BLaER1 treated with 17β-estradiol and CSF1 and Interleukin-3, amounts not matched to agents 10 nM and 100 nM (cell line): ENCODE measurements at regions not wholly inside any gene's neighbourhood (a gene's known extent, or its start where the extent isn't known, plus 50 kb on each side); places are given as distances from the start of the nearest gene placed in this dataset.

ENCODE experiments used
- H3K27ac ChIP-seq, 11 experiments: shearing (Covaris generic); formaldehyde crosslinking; 2 replicates each; pipeline ENCODE4 v1.8.1; 2022
- H3K27me3 ChIP-seq, 11 experiments: shearing (Covaris generic); formaldehyde crosslinking; 2 replicates each; pipeline ENCODE4 v1.8.1; 2022
- H3K36me3 ChIP-seq, 11 experiments: shearing (Covaris generic); formaldehyde crosslinking; 2 replicates each; pipeline ENCODE4 v1.8.1; 2022
- H3K4me1 ChIP-seq, 10 experiments: shearing (Covaris generic); formaldehyde crosslinking; 2 replicates each; pipeline ENCODE4 v1.8.1; 2022
- H3K4me2 ChIP-seq, 11 experiments: shearing (Covaris generic); formaldehyde crosslinking; 2 replicates each; pipeline ENCODE4 v1.8.1; 2022
- H3K4me3 ChIP-seq, 10 experiments: shearing (Covaris generic); formaldehyde crosslinking; 2 replicates each; pipeline ENCODE4 v1.8.1; 2022
- H3K9ac ChIP-seq, 11 experiments: shearing (Covaris generic); formaldehyde crosslinking; 2 replicates each; pipeline ENCODE4 v1.8.1; 2022
- H3K9me3 ChIP-seq, 11 experiments: shearing (Covaris generic); formaldehyde crosslinking; replicated peaks in 1 of 11; 2 replicates each; pipeline ENCODE4 v1.8.1; 2022
- H4K20me1 ChIP-seq, 11 experiments: shearing (Covaris generic); formaldehyde crosslinking; 2 replicates each; pipeline ENCODE4 v1.8.1; 2022
- Cebpa-rat ChIP-seq, 11 experiments: shearing (Covaris generic); IDR thresholded peaks; 2 replicates each; pipeline ENCODE4 v1.8.1; 2022

DNA sequence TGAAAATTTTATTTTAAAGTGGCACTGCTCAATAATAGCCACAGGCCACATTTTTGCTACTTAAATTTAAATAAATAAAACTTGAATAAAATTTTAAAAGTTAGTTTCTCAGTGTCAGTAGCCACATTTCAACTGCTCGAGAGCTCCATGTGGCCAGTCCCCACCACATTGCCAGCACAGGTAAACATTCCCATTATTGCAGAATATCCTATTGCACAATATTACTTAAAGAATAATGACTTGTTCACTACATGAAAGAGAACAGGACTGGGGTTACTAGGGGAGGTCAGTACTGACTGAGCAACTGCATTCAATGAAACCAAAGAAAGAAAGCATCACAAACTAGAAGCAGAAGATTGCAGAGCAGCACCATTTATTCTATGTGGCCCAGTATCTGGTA lies 2201.6 kb upstream of the TENM3 start:
- no peaks in the 10 kb centered on the region for H3K27me3 ChIP-seq
- no peak overlapping the region for H3K4me3 ChIP-seq
- no peak overlapping the region for H3K4me2 ChIP-seq
- peak in 4 of 11 experiments; percentile 34 to 68 (median 44); a peak in 3 of 22 replicates for TF ChIP-seq Cebpa-rat (IDR thresholded peaks at IDR 0.05)
- H3K9me3 ChIP-seq, result 0 out of 22 replicates have a peak, but pooled peaks cover 0 to 4% (median 0%) of the 10 kb centered on the region in 11 experiments
- H3K36me3 ChIP-seq, result no peaks in the 10 kb centered on the region
- no peak overlapping the region for H3K9ac ChIP-seq
- H3K27ac ChIP-seq, result no peak overlapping the region
- no peaks in the 10 kb centered on the region for H4K20me1 ChIP-seq
- H3K4me1 ChIP-seq, result no peaks in the 10 kb centered on the region

DNA sequence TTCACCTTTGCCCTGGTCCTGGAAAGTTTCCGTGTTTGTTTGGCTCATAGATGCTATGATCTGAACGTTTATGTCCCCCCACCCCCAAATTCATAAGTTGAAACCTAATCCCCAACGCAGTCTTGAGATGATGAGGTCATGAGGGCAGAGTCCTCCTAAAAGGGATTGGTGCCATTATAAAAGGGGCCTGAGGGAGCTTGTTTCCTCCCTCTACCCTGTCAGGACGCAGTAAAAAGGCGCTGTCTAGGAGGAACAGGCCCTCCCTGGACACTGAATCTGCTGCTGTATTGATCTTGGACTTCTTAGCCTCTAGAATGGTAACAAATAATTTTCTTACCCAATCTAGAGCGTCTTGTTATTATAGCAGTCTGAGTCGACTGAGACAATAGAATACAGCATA lies 2190.6 kb upstream of the TENM3 start:
- H3K4me2 ChIP-seq, result no peak overlapping the region
- no peaks in the 10 kb centered on the region for H3K9me3 ChIP-seq
- TF ChIP-seq Cebpa-rat (IDR thresholded peaks at IDR 0.05), result no peak
- peaks cover 0 to 5% (median 0%) of the 10 kb centered on the region in 11 experiments; a peak in 3 of 22 replicates for H4K20me1 ChIP-seq
- no peak overlapping the region for H3K27ac ChIP-seq
- peaks cover 0 to 6% (median 5%) of the 10 kb centered on the region in 10 experiments; a peak in 14 of 20 replicates for H3K4me1 ChIP-seq
- no peak overlapping the region for H3K9ac ChIP-seq
- H3K36me3 ChIP-seq, result no peaks in the 10 kb centered on the region
- H3K27me3 ChIP-seq, result peaks cover 9 to 19% (median 15%) of the 10 kb centered on the region in 11 experiments
- no peak overlapping the region for H3K4me3 ChIP-seq

DNA sequence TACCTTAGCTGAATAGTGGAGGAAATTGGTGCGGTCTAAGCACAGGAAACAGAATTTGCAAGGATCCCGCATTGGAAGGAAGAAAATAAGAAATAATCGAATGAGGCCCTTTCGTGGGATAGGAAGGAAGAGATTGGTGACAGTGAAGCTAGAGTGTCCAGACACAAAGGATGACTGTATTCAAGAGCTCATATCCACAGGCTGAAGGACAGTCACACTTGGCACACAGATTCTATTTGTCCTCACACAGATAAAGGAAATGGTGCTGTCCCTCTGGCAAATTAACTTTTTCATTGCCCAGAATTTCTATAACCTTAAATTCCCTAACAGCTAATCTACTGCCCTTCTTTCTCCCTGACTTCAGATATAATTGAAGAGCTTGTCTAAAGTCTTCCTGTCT lies 2188.9 kb upstream of the TENM3 start:
- H3K9ac ChIP-seq, result no peak overlapping the region
- peaks cover 0 to 18% (median 3%) of the 10 kb centered on the region in 11 experiments; a peak in 7 of 22 replicates for H4K20me1 ChIP-seq
- H3K36me3 ChIP-seq, result no peaks in the 10 kb centered on the region
- H3K4me2 ChIP-seq, result no peak overlapping the region
- H3K4me3 ChIP-seq, result no peak overlapping the region
- no peak overlapping the region for H3K27ac ChIP-seq
- peaks cover 0 to 5% (median 4%) of the 10 kb centered on the region in 11 experiments; a peak in 10 of 22 replicates for H3K9me3 ChIP-seq
- no peak for TF ChIP-seq Cebpa-rat (IDR thresholded peaks at IDR 0.05)
- H3K4me1 ChIP-seq, result peaks cover 3 to 16% (median 12%) of the 10 kb centered on the region in 10 experiments; a peak in 16 of 20 replicates
- H3K27me3 ChIP-seq, result peaks cover 25 to 36% (median 31%) of the 10 kb centered on the region in 11 experiments

DNA sequence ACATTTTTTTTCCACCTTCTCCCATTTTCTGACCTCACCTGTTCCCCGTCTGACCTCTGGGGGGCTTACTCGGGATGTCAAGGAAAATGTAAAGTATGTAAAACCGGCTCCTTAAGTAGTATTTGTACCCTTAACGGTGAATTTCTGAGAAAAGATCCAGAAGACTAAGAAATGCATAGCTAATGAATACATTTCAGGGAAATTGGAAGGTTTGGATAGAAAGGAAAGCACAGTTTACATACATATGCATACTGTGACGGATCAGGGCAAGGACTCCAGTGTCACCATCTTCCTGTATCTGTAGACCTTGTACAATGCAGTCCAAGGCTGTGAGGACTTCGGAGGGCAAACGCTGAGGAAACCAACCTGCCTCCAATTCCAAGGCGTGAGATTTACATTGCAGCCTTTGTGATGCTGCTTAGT lies 2185.9 kb upstream of the TENM3 start:
- Histone ChIP-seq H3K36me3 (no peaks in the 10 kb centered on the region), H3K4me1 (peaks cover 8 to 23% (median 15%) of the 10 kb centered on the region in 10 experiments; a peak in 17 of 20 replicates), H3K4me3 (peak overlapping the region in 9 of 10 experiments; percentile 62 to 82 (median 70); a peak in 14 of 20 replicates), H3K9ac (no peak overlapping the region; a peak in 1 of 22 replicates), H3K27me3 (peaks cover 51 to 65% (median 56%) of the 10 kb centered on the region in 11 experiments), H3K4me2 (peak overlapping the region; percentile 89 to 100 (median 98)), H4K20me1 (peaks cover 0 to 27% (median 9%) of the 10 kb centered on the region in 11 experiments; a peak in 7 of 22 replicates), H3K9me3 (peaks cover 0 to 9% (median 4%) of the 10 kb centered on the region in 11 experiments; a peak in 10 of 22 replicates), H3K27ac (no peak overlapping the region)
- TF ChIP-seq Cebpa-rat (IDR thresholded peaks at IDR 0.05), result no peak

DNA sequence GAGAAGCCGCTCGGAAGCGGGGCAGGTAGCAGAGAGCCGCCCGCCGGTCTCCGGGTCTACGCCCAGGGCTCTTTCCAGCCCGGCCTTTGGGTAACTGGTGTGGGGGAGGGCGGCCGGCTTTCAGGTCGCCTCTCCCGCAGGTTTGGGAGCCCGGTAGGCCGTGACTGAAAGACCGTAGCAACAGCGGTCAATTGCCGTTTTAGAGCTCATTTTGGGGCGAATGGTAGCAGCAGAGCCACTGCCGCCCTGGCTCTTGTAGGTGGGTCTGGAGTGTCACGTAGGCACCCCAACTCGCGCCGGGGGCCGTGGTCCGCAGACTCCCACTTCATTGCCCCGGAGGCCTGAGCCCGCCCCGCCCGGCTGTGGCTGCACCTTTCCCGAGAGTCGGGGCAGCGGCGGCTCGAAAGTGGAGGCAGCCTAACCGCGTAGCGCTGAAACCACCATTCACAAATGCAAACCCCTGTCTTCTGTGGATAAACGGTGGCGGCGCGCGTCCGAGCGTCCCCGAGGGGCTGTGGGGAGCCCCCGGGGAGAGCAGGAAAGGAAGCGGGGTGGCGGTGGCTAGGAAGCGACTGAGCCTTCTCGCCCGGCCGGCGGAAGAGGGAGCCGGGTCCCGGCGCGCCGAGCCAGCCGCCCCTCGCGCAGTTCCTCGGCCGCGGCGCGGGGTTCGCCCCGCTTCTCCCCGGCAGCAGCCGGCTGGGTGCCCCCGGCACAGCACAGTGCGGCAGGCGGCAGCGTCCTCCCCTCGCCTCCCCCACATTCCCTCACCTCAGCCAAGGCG lies 2185.1 kb upstream of the TENM3 start:
- Histone ChIP-seq H3K4me2 (peak overlapping the region; percentile 89 to 100 (median 98)), H3K4me3 (peak overlapping the region; percentile 62 to 82 (median 70))
- TF ChIP-seq Cebpa-rat (IDR thresholded peaks at IDR 0.05), result no peak

DNA sequence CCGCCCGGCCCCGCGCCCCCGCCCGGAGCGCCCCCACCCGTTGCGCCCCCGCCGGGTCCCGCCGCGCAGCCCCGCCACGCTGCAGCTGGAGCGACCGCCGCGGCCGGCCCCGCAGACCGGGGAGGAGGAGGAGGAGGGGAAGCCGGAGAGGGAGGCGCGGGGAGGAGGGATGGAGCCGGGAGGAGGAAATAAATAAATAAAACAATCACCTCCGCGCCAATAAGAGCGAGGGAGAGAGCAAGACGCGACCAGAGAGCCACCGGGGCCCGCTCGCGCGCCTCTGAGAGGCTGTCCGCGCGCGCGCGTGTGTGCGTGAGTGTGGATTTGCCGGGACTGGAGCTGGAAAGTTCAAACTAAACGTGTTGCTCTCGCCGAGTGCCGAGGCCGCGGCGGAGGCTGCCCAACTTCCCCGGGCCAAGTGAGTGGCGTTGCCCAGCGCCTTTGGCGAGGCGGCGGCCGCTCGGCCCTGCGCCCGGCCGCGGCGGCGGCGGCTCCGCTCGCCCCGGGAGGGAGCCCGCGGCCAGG lies 2184.4 kb upstream of the TENM3 start:
- peaks cover 0 to 27% (median 9%) of the 10 kb centered on the region in 11 experiments; a peak in 7 of 22 replicates for H4K20me1 ChIP-seq
- peak overlapping the region; percentile 62 to 82 (median 70) for H3K4me3 ChIP-seq
- peaks cover 0 to 9% (median 4%) of the 10 kb centered on the region in 11 experiments; a peak in 10 of 22 replicates for H3K9me3 ChIP-seq
- TF ChIP-seq Cebpa-rat (IDR thresholded peaks at IDR 0.05), result no peak
- peak overlapping the region in 7 of 11 experiments; percentile 22 to 62 (median 40); a peak in 8 of 22 replicates for H3K9ac ChIP-seq
- peaks cover 8 to 23% (median 15%) of the 10 kb centered on the region in 10 experiments; a peak in 17 of 20 replicates for H3K4me1 ChIP-seq
- H3K27me3 ChIP-seq, result peaks cover 51 to 66% (median 56%) of the 10 kb centered on the region in 11 experiments
- H3K4me2 ChIP-seq, result peak overlapping the region; percentile 89 to 100 (median 98)
- no peaks in the 10 kb centered on the region for H3K36me3 ChIP-seq
- H3K27ac ChIP-seq, result no peak overlapping the region

More for the DNA sequence above, 2185.1 kb upstream of the TENM3 start:
- H3K27ac ChIP-seq, result no peak overlapping the region
- peaks cover 51 to 66% (median 56%) of the 10 kb centered on the region in 11 experiments for H3K27me3 ChIP-seq
- no peaks in the 10 kb centered on the region for H3K36me3 ChIP-seq
- H4K20me1 ChIP-seq, result peaks cover 0 to 27% (median 9%) of the 10 kb centered on the region in 11 experiments; a peak in 7 of 22 replicates
- peaks cover 0 to 9% (median 4%) of the 10 kb centered on the region in 11 experiments; a peak in 10 of 22 replicates for H3K9me3 ChIP-seq
- peak overlapping the region; percentile 50 to 74 (median 63); a peak in 21 of 22 replicates for H3K9ac ChIP-seq
- peaks cover 8 to 23% (median 15%) of the 10 kb centered on the region in 10 experiments; a peak in 17 of 20 replicates for H3K4me1 ChIP-seq

DNA sequence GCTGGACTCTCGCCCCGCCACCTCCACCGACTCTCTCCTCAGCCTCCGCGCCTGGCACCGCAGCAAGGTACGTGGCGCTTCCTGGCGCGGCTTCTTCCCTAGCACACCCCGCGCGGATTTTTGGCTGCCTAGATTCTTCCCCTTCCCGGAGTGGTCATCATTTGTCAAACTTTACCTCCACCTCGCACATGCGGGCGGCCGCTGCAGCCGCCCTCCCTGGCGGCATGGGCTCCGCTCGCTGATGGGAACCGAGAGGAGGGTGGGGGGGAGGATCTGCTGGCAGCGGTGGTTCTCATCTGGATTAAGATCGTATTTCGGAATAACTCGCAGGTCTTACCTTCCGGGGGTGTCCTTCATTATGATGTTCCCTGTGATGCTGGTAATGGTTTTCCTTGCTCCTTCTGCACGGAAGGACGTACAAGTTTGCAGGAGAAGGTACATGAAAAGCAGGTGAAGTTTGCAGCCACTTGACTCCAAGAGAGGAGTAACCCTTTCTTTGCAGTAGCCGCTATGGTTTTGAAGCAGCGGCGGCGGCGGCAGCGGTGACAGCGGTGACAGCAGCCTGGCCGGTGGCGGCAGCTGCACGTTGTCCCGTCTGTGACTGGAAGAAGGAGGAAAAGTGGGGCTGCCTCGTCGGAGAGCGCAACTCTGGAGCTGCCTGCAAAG lies 2183.9 kb upstream of the TENM3 start:
- H3K9ac ChIP-seq, result peak overlapping the region in 7 of 11 experiments; percentile 22 to 44 (median 33); a peak in 7 of 22 replicates
- H3K36me3 ChIP-seq, result no peaks in the 10 kb centered on the region
- H3K4me2 ChIP-seq, result peak overlapping the region; percentile 89 to 100 (median 98)
- peaks cover 0 to 9% (median 4%) of the 10 kb centered on the region in 11 experiments; a peak in 10 of 22 replicates for H3K9me3 ChIP-seq
- H4K20me1 ChIP-seq, result peaks cover 0 to 27% (median 9%) of the 10 kb centered on the region in 11 experiments; a peak in 7 of 22 replicates
- TF ChIP-seq Cebpa-rat (IDR thresholded peaks at IDR 0.05), result no peak
- peaks cover 8 to 23% (median 15%) of the 10 kb centered on the region in 10 experiments; a peak in 17 of 20 replicates for H3K4me1 ChIP-seq
- no peak overlapping the region for H3K27ac ChIP-seq
- peaks cover 51 to 66% (median 56%) of the 10 kb centered on the region in 11 experiments for H3K27me3 ChIP-seq
- peak overlapping the region; percentile 62 to 82 (median 70) for H3K4me3 ChIP-seq
